ENCODE measurements at regions not wholly inside any gene's neighbourhood (a gene's known extent, or its start where the extent isn't known, plus 50 kb on each side); places are given as distances from the start of the nearest gene placed in this dataset.

GRCh38 chr14:34345718-34346465, 116.1 kb downstream of the SPTSSA start:
- TF ChIP-seq POLR2AphosphoS5 (IDR thresholded peaks at IDR 0.05; ENCODE audit: low read depth, low read length) (no peak), POLR2A (IDR thresholded peaks at IDR 0.05; ENCODE audit: low read depth, low read length) (no peak), TAF1 (IDR thresholded peaks at IDR 0.05; ENCODE audit: borderline replicate concordance, low read depth, low read length) (no peak)

All from GM12892 (cell line).